HG02588 (cell line): ENCODE measurements at regions not wholly inside any gene's neighbourhood (a gene's known extent, or its start where the extent isn't known, plus 50 kb on each side); places are given as distances from the start of the nearest gene placed in this dataset.
"Not testable (repeated sequence)": the region's sequence is repeated elsewhere in the genome, so short reads cannot be mapped to it uniquely, and the experiment has no call there.

ENCODE experiments used
- ATAC-seq: cut with Tn5 transposase; IDR thresholded peaks from one replicate; pipeline ENCODE4 v1.9.1; 2021; ENCODE audit warnings: mild to moderate bottlenecking, moderate library complexity; ENCODE audit not compliant: unreplicated experiment

GRCh38 chr3:95670765-95671164, 1143.6 kb upstream of the EPHA6 start:
- no peak for ATAC-seq

- ATAC-seq, result no peak
Observed at GRCh38 chr3:95673215-95673614, 1141.2 kb upstream of the EPHA6 start.

GRCh38 chr3:95705786-95706418, 1108.5 kb upstream of the EPHA6 start:
- no peak for ATAC-seq

DNA sequence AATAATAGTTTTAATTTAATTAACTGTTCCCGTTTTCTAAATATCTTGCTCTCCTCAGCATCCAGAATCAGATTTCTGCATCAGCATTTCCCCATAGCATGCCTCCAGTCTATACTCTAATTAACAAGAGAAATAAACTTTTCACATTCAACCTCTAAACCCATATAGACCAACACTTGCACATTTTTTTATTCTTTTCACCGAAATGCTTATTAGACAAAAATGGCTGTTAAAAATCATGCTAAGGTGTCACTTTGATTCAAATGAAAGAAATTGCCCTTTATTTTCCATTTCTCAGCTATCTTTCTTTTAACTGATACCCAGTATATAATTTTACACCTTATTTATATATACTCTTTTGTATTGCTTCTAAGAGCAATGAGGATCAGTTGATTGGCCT, 1107.1 kb upstream of the EPHA6 start:
- no peak for ATAC-seq

- ATAC-seq, result no peak
Observed at GRCh38 chr3:95710684-95711083, 1103.7 kb upstream of the EPHA6 start.

DNA sequence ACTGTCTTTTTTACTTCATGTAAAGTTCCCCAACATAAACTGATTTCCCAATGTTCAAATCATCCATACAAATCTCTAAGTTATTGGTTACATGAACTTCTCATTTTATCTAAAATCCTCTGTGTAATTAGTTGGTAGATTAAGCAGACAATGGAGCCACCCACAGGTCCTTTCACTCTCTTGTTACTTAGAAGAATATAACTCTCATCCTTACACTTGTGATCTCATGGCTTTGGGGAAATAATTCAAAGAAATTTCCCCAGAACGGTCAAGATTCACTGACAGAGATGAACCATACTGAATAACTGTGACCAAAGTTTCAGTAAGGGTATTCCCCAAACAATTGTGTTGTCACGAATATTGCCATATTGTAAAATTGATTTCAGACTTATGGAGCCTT, 1102.6 kb upstream of the EPHA6 start:
- ATAC-seq, result no peak

DNA sequence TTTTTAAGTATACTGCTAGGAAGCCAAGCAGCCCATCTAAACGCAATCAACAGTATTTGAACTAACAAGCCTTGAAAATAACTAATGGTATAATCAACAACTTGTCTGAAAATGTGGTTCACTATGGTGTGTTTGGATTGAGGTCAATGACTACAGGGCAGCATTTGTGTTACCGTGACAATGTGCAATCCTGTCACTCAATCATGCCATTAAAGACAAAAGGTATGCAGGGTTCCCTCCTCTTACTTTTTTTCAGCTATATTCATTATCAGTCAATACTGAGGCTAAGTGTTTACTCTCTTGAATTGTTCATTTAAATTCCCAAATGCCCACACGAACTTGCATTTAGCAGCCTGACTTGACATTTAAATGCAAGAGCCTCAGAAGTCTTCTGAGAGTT, 1099.3 kb upstream of the EPHA6 start:
- no peak for ATAC-seq

DNA sequence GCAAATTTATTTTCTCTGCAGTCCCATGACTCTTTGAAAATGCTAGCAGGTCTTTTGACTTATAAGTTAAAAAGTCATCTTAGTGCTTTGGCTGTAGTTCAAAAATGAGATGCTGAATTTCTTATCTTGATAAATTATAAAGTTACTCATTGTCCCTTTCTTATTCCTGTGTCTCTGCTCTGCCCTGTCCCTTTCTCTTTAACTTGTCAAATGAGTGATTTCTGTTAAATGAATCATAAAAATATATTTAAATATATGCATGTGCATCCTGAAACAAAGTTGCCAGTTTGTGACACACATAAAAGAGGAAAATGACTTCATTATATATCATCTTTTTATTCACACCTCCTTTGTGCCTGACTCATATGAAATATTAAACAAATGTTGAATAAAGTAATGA, 1097.3 kb upstream of the EPHA6 start:
- no peak for ATAC-seq

DNA sequence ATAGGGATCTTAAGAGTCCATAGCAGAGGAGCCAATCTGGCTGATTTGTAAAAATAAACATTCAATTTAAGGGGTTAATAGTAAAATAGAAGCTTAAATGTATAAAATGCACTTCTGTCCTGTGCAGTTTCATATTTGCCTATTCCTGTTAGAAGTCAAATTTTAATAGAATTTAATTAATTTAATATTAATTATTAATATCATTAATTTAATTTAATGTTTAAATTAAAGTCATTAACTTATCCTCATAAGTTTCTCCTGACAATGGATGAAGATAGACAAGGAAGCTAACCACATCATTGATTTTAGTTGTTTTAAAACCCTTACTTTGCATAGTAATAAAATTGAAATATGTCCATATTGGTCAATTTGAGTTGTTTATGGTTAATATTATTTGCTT, 1096.2 kb upstream of the EPHA6 start:
- no peak for ATAC-seq

GRCh38 chr3:95719481-95719880, 1094.9 kb upstream of the EPHA6 start:
- ATAC-seq, result no peak

GRCh38 chr3:95721938-95722337, 1092.5 kb upstream of the EPHA6 start:
- ATAC-seq, result peak; percentile 82

DNA sequence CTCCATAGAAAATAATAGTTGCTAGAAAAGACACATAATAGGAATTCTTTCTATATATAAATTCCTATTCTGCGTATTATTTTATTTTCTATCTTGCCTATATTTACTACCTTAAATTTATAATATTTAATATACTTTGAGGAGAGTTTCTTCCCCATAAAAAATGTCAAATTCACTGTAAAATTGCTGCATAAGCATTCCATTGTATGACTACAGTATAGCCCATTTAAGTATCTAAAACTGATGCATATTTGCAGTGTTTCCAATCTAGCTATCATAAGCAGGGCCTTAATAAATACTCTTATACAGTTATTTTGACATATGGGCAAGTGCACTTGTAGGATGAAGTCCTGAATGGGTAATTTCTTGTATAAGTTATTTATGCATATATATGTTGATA, 1088.6 kb upstream of the EPHA6 start:
- ATAC-seq, result no peak

DNA sequence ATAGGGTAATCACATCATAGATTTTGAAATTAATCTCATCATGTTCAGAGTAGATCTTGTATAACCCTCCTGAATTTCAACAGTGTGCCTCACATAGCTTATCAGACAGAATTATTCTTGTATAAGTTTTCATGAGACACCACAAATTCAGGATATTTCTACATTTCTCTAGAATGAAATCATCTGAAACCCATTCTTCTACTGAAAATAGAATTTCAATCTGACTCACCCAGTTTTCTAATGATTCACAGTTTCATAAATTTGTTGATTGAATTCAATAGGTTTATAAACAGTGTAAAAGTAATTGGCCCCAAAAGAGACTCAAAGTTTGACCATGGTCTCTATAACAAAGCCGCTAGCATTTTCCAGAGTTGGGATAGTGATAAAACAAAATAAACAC, 1082.6 kb upstream of the EPHA6 start:
- ATAC-seq, result no peak

GRCh38 chr3:95733336-95733735, 1081.1 kb upstream of the EPHA6 start:
- ATAC-seq, result no peak

DNA sequence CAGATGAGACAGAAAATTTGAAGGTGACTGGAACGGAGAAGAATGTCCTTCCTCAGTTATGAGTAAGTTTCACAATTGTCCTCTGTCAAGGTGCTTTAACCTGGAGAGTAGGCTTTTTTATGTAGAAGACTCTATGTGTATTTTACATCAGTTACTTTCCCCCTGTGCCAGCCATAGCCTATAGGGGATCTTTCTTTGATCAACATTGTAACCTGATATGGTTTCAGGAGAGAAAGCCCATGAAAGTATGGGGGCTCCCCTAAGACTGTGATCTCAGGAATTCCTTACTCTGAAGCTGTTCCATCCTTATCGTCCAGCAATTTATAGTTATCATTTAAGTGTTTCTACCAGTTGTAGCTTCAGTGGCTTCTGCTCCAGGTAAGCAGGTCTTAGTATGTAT, 1076.3 kb upstream of the EPHA6 start:
- no peak for ATAC-seq

DNA sequence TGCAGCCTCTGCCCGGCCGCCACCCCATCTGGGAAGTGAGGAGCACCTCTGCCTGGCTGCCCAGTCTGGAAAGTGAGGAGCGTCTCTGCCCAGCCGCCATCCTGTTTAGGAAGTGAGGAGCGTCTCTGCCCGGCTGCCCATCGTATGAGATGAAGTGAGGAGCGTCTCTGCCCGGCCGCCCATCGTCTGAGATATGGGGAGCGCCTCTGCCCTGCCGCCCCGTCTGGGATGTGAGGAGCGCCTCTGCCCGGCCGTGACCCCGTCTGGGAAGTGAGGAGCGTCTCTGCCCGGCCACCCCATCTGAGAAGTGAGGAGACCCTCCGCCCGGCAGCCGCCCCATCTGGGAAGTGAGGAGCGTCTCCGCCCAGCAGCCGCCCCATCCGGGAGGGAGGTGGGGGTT, 1069.5 kb upstream of the EPHA6 start:
- not testable (repeated sequence) for ATAC-seq

GRCh38 chr3:95750097-95750496, 1064.3 kb upstream of the EPHA6 start:
- ATAC-seq, result no peak

- ATAC-seq, result no peak
Observed at GRCh38 chr3:95751509-95751908, 1062.9 kb upstream of the EPHA6 start.

DNA sequence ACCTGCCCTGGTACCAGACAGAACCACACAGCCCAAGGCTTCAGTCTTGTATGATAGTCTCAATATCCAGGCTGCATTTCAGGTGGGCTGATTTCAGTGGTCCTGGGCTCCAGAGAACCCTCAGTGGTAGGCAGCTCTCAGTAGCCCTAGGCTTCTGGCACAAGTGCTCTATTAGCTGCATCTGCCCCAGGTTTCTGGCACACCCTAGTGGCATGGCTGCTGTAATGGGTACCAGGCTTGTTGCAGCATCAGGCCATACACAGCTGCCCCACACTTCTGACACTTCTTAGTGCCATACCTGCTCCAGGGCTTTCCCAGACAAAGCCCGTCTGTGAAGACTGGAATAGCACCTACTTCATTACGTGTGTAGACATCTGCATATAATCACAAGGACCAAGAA, 1062.2 kb upstream of the EPHA6 start:
- no peak for ATAC-seq

- no peak for ATAC-seq
Observed at GRCh38 chr3:95758707-95759106, 1055.7 kb upstream of the EPHA6 start.

GRCh38 chr3:95759614-95760301, 1054.6 kb upstream of the EPHA6 start:
- ATAC-seq, result no peak

DNA sequence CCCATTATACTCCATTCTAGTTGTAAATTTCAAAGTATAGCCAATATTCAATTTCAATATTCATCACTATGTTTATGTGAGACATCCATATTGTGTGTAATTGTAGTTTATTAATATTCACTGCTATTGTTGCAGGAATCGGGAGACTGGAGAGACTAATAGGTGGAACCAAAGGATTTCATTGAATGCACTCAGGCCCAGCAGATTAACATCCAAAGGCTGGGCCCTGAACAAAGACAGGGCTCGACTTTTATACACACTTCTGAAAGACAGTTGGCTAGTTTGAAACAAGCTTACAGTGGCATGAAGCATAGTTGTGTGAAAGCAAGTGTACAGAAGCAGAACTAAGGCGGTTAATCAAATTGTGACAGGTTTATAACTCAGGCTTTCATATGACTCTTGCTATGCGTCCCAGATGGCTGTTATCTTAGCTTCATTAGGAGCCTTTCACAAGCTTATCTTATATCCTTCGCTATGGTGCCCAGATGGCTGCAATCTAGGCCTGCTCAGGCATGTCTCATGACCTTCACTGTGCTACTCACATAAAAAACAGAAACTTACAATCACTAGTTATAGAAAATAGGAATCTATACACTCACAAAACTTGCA, 1038.8 kb upstream of the EPHA6 start:
- no peak for ATAC-seq
